Neuronal stem cell (in vitro differentiated cells): ENCODE measurements at regions not wholly inside any gene's neighbourhood (a gene's known extent, or its start where the extent isn't known, plus 50 kb on each side); places are given as distances from the start of the nearest gene placed in this dataset.

ENCODE experiments used
- DNase-seq: peaks from one replicate; pipeline ENCODE4 v3.0.0-alpha.2; 2013; ENCODE audit warnings: low spot score
- H2AFZ ChIP-seq: one replicate; pipeline ENCODE4 v1.6.1; 2013; ENCODE audit warnings: mild to moderate bottlenecking, low read length, inconsistent platforms
- H2AK5ac ChIP-seq: 2 replicates; pipeline ENCODE4 v1.6.1; 2013; ENCODE audit warnings: low read depth, mild to moderate bottlenecking, inconsistent platforms, low read length, moderate library complexity, mixed read lengths
- H2BK120ac ChIP-seq: 2 replicates; pipeline ENCODE4 v1.6.1; 2013; ENCODE audit warnings: low read depth, mild to moderate bottlenecking, inconsistent platforms, low read length, moderate library complexity, mixed read lengths
- H2BK12ac ChIP-seq: one replicate; pipeline ENCODE4 v1.6.1; 2013; ENCODE audit warnings: low read length, inconsistent platforms
- H2BK15ac ChIP-seq: 2 replicates; pipeline ENCODE4 v1.6.1; 2013; ENCODE audit warnings: mild to moderate bottlenecking, low read length, inconsistent platforms, mixed read lengths
- H2BK5ac ChIP-seq: one replicate; pipeline ENCODE4 v1.6.1; 2013; ENCODE audit warnings: inconsistent platforms, mild to moderate bottlenecking, low read length, moderate library complexity
- H3K14ac ChIP-seq: one replicate; pipeline ENCODE4 v1.6.1; 2013; ENCODE audit warnings: low read length, inconsistent platforms
- H3K18ac ChIP-seq: 2 replicates; pipeline ENCODE4 v1.6.1; 2013; ENCODE audit warnings: low read length, inconsistent platforms
- H3K23ac ChIP-seq: 2 replicates; pipeline ENCODE4 v1.6.1; 2013; ENCODE audit warnings: low read depth, mild to moderate bottlenecking, mixed read lengths, low read length, inconsistent platforms; ENCODE audit not compliant: poor library complexity
- H3K27ac ChIP-seq: replicated peaks from 3 replicates; pipeline ENCODE4 v1.5.1; 2013; ENCODE audit warnings: low read length, inconsistent platforms
- H3K27me3 ChIP-seq, 3 experiments: 2 replicates each; pipeline ENCODE4 v1.6.1; 2013; ENCODE audit warnings: low read length in 3 of 3, mild to moderate bottlenecking in 2 of 3, inconsistent platforms in 1 of 3, low read depth in 1 of 3, mixed read lengths in 1 of 3, moderate library complexity in 1 of 3; ENCODE audit not compliant: control insufficient read depth in 3 of 3, insufficient read depth in 3 of 3
- H3K36me3 ChIP-seq, 2 donors: replicated peaks in 1 of 2; 2 replicates each; pipeline ENCODE4 v1.6.1; 2013; ENCODE audit warnings: low read length in 2 of 2; ENCODE audit not compliant: control insufficient read depth in 2 of 2, insufficient read depth in 2 of 2
- H3K4ac ChIP-seq: 2 replicates; pipeline ENCODE4 v1.6.1; 2013; ENCODE audit warnings: inconsistent platforms, mild to moderate bottlenecking, low read length, moderate library complexity
- H3K4me1 ChIP-seq, 2 donors: 1 replicate in 1 of 2; 2 replicates in 1 of 2; pipeline ENCODE4 v1.6.1; 2013; ENCODE audit warnings: low read length in 2 of 2, low read depth in 1 of 2; ENCODE audit not compliant: control insufficient read depth in 2 of 2, insufficient read depth in 1 of 2
- H3K4me2 ChIP-seq: one replicate; pipeline ENCODE4 v1.6.1; 2013; ENCODE audit warnings: mild to moderate bottlenecking, low read length, inconsistent platforms; ENCODE audit not compliant: insufficient read depth, poor library complexity, severe bottlenecking
- H3K4me3 ChIP-seq, 2 donors: 2 replicates each; pipeline ENCODE4 v1.5.1; 2013; ENCODE audit warnings: low read length in 2 of 2, mild to moderate bottlenecking in 2 of 2, inconsistent platforms in 1 of 2, moderate library complexity in 1 of 2
- H3K79me1 ChIP-seq: one replicate; pipeline ENCODE4 v1.6.1; 2013; ENCODE audit warnings: low read depth, mild to moderate bottlenecking, inconsistent platforms, low read length, moderate library complexity
- H3K9ac ChIP-seq: one replicate; pipeline ENCODE4 v1.6.1; 2013; ENCODE audit warnings: mild to moderate bottlenecking, low read depth, low read length, inconsistent platforms; ENCODE audit not compliant: poor library complexity
- H3K9me3 ChIP-seq, 2 donors: replicated peaks in 1 of 2; 2 replicates each; pipeline versions ENCODE3 to v1.6.1; 2013; ENCODE audit warnings: low read length in 2 of 2, mild to moderate bottlenecking in 2 of 2, inconsistent platforms in 1 of 2, low read depth in 1 of 2, mixed read lengths in 1 of 2, moderate library complexity in 1 of 2; ENCODE audit not compliant: control insufficient read depth in 2 of 2, insufficient read depth in 1 of 2
- H4K8ac ChIP-seq: one replicate; pipeline ENCODE4 v1.6.1; 2013; ENCODE audit warnings: low read depth, mild to moderate bottlenecking, inconsistent platforms, low read length, moderate library complexity
- H4K91ac ChIP-seq: one replicate; pipeline ENCODE4 v1.6.1; 2013; ENCODE audit warnings: low read length, low read depth, mild to moderate bottlenecking, inconsistent platforms; ENCODE audit not compliant: poor library complexity
- WGBS, 2 donors: extraction: QIAGEN DNeasy Blood & Tissue Kit; methylation state at CpG; one replicate each; pipeline ENCODE4 v1.1.7; 2013; ENCODE audit warnings: missing lambda C conversion rate in 2 of 2, mixed read lengths in 1 of 2; ENCODE audit not compliant: insufficient read length in 2 of 2, insufficient replicate concordance in 1 of 2; ENCODE audit errors: extremely low coverage in 2 of 2; 5-methylcytosine and 5-hydroxymethylcytosine counted together

- no peak overlapping the region for H2BK5ac ChIP-seq
- H3K14ac ChIP-seq, result no peak overlapping the region
- no peaks in the 10 kb centered on the region for H3K9me3 ChIP-seq
- H3K23ac ChIP-seq, result no peak overlapping the region
- no peak overlapping the region for H2BK12ac ChIP-seq
- no peak overlapping the region for H3K4me3 ChIP-seq
- no peak overlapping the region for H2AFZ ChIP-seq
- H2AK5ac ChIP-seq, result no peak overlapping the region
- H3K9ac ChIP-seq, result no peak overlapping the region
- H3K4me1 ChIP-seq, result peaks cover 0 to 2% of the 10 kb centered on the region in 2 donors
- no peak for DNase-seq
- no peak overlapping the region for H2BK120ac ChIP-seq
- WGBS, 2 donors, result 100% methylated on average over 1 of the region's 3 CpGs; no CpG with 5 or more reads in 1 of the 2 donors
- H3K4me2 ChIP-seq, result no peak overlapping the region
- no peak overlapping the region for H3K27ac ChIP-seq
- H3K79me1 ChIP-seq, result no peaks in the 10 kb centered on the region
- H4K8ac ChIP-seq, result no peak overlapping the region
- H3K36me3 ChIP-seq, result no peaks in the 10 kb centered on the region
- no peak overlapping the region for H2BK15ac ChIP-seq
- H4K91ac ChIP-seq, result no peak overlapping the region
- H3K4ac ChIP-seq, result no peak overlapping the region
- H3K27me3 ChIP-seq, result no peaks in the 10 kb centered on the region
- no peak overlapping the region for H3K18ac ChIP-seq
These were observed 64.7 kb downstream of the BTG1 start for GRCh38 chr12:92080911-92081285.

GRCh38 chr12:92079054-92079385 is 66.6 kb downstream of the BTG1 start:
- Histone ChIP-seq H3K27ac (no peak overlapping the region), H3K18ac (no peak overlapping the region), H3K9me3 (no peaks in the 10 kb centered on the region), H3K4me2 (no peak overlapping the region), H2AFZ (no peak overlapping the region), H3K14ac (no peak overlapping the region), H3K9ac (no peak overlapping the region), H2BK5ac (no peak overlapping the region), H3K4me3 (no peak overlapping the region), H4K8ac (no peak overlapping the region), H3K4me1 (peaks cover 5 to 7% of the 10 kb centered on the region in 2 donors), H2BK12ac (no peak overlapping the region), H3K79me1 (no peaks in the 10 kb centered on the region), H2BK15ac (no peak overlapping the region), H3K4ac (no peak overlapping the region), H3K23ac (no peak overlapping the region), H2AK5ac (no peak overlapping the region), H3K27me3 (no peaks in the 10 kb centered on the region), H2BK120ac (no peak overlapping the region), H4K91ac (no peak overlapping the region), H3K36me3 (no peaks in the 10 kb centered on the region)
- DNase-seq, result no peak

GRCh38 chr12:92078167-92079053 is 67.2 kb downstream of the BTG1 start:
- DNase-seq, result no peak
- Histone ChIP-seq H2BK120ac (no peak overlapping the region), H3K4me1 (peaks cover 5 to 7% of the 10 kb centered on the region in 2 donors), H3K4me3 (no peak overlapping the region), H3K4ac (no peak overlapping the region), H3K14ac (no peak overlapping the region), H3K9ac (no peak overlapping the region), H3K4me2 (no peak overlapping the region), H4K91ac (no peak overlapping the region), H3K23ac (no peak overlapping the region), H3K79me1 (no peaks in the 10 kb centered on the region), H3K18ac (no peak overlapping the region), H3K36me3 (no peaks in the 10 kb centered on the region), H2AK5ac (no peak overlapping the region), H2AFZ (no peak overlapping the region), H2BK5ac (no peak overlapping the region), H3K27ac (no peak overlapping the region), H2BK12ac (no peak overlapping the region), H2BK15ac (no peak overlapping the region), H3K9me3 (no peaks in the 10 kb centered on the region), H3K27me3 (no peaks in the 10 kb centered on the region), H4K8ac (no peak overlapping the region)
- no CpG with 5 or more reads among the region's 4 CpGs for WGBS, 2 donors

GRCh38 chr12:92077530-92077929 is 68.1 kb downstream of the BTG1 start:
- no peak overlapping the region for H3K14ac ChIP-seq
- WGBS, 2 donors, result no CpG with 5 or more reads among the region's 1 CpG
- H3K27ac ChIP-seq, result no peak overlapping the region
- no peak overlapping the region for H3K23ac ChIP-seq
- no peak overlapping the region for H3K4me2 ChIP-seq
- no peak overlapping the region for H4K91ac ChIP-seq
- no peak overlapping the region for H4K8ac ChIP-seq
- H3K79me1 ChIP-seq, result no peaks in the 10 kb centered on the region
- no peak overlapping the region for H2BK5ac ChIP-seq
- H2AK5ac ChIP-seq, result no peak overlapping the region
- no peak overlapping the region for H3K4ac ChIP-seq
- no peak overlapping the region for H2BK120ac ChIP-seq
- H3K9me3 ChIP-seq, result peaks cover 0 to 2% of the 10 kb centered on the region in 2 donors
- H3K9ac ChIP-seq, result no peak overlapping the region
- DNase-seq, result no peak
- peaks cover 5 to 7% of the 10 kb centered on the region in 2 donors for H3K4me1 ChIP-seq
- no peak overlapping the region for H2BK15ac ChIP-seq
- H2AFZ ChIP-seq, result no peak overlapping the region
- no peak overlapping the region for H2BK12ac ChIP-seq
- no peak overlapping the region for H3K4me3 ChIP-seq
- H3K27me3 ChIP-seq, result no peaks in the 10 kb centered on the region
- no peaks in the 10 kb centered on the region for H3K36me3 ChIP-seq
- no peak overlapping the region for H3K18ac ChIP-seq
